ENCODE measurements at regions not wholly inside any gene's neighbourhood (a gene's known extent, or its start where the extent isn't known, plus 50 kb on each side); places are given as distances from the start of the nearest gene placed in this dataset.

DNA sequence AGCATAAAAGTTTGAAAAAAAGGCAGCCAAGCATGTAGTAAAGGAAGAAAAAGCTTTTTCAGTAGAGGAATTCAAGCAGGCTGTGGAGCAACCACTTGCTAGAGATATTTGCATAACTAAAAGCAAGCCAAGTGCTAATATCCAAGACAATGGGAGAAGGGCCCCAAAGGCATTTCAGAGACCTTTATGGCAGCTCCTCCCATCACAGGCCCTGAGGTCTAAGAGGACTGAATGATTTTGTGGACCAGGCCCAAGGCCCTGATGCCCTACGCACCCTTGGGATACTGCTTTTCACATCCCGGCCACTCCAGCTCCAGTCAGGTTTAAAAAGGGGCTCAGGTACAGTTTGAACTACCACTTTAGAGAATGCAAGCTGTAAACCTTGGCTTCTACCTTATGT is 261.7 kb upstream of the SEMA3C start:
- Histone ChIP-seq H3K9me3 (ENCODE audit: insufficient read depth, low read depth, low read length) (no peaks in the 10 kb centered on the region), H3K27me3 (ENCODE audit: insufficient read depth, low read length, poor library complexity, severe bottlenecking) (no peaks in the 10 kb centered on the region), H2AFZ (ENCODE audit: low read length) (no peak overlapping the region), H3K4me2 (ENCODE audit: low read depth, low read length, poor library complexity, severe bottlenecking) (no peak overlapping the region), H3K9me2 (replicated peaks; ENCODE audit: low read depth, low read length) (no peaks in the 10 kb centered on the region), H3K9ac (ENCODE audit: low read depth, low read length, poor library complexity, severe bottlenecking) (no peak overlapping the region), H3K36me3 (ENCODE audit: insufficient read depth, low read length) (no peaks in the 10 kb centered on the region), H3K79me2 (ENCODE audit: insufficient read depth, low read length) (no peaks in the 10 kb centered on the region), H3K4me3 (ENCODE audit: low read length, poor library complexity, severe bottlenecking) (no peak overlapping the region), H3K4me1 (ENCODE audit: insufficient read depth, low read length, poor library complexity, severe bottlenecking) (no peaks in the 10 kb centered on the region), H3F3A (ENCODE audit: low read depth) (no peaks in the 10 kb centered on the region), H4K20me1 (ENCODE audit: insufficient read depth, low read length, poor library complexity, severe bottlenecking) (no peaks in the 10 kb centered on the region)
- TF ChIP-seq EZH2phosphoT487 (IDR thresholded peaks at IDR 0.05; ENCODE audit: borderline replicate concordance) (no peak), CTCF (conservative IDR thresholded peaks at IDR 0.05; ENCODE audit: low read length) (no peak)

- Histone ChIP-seq H3K9me2 (replicated peaks; ENCODE audit: low read depth, low read length) (no peaks in the 10 kb centered on the region), H3K4me2 (ENCODE audit: low read depth, low read length, poor library complexity, severe bottlenecking) (no peak overlapping the region), H4K20me1 (ENCODE audit: insufficient read depth, low read length, poor library complexity, severe bottlenecking) (no peaks in the 10 kb centered on the region), H3K79me2 (ENCODE audit: insufficient read depth, low read length) (no peaks in the 10 kb centered on the region), H3K9me3 (ENCODE audit: insufficient read depth, low read depth, low read length) (no peaks in the 10 kb centered on the region), H3K36me3 (ENCODE audit: insufficient read depth, low read length) (no peaks in the 10 kb centered on the region), H3K4me1 (ENCODE audit: insufficient read depth, low read length, poor library complexity, severe bottlenecking) (no peaks in the 10 kb centered on the region), H2AFZ (ENCODE audit: low read length) (no peak overlapping the region), H3K27me3 (ENCODE audit: insufficient read depth, low read length, poor library complexity, severe bottlenecking) (no peaks in the 10 kb centered on the region), H3K4me3 (ENCODE audit: low read length, poor library complexity, severe bottlenecking) (no peak overlapping the region), H3F3A (ENCODE audit: low read depth) (no peaks in the 10 kb centered on the region), H3K9ac (ENCODE audit: low read depth, low read length, poor library complexity, severe bottlenecking) (no peak overlapping the region)
- TF ChIP-seq EZH2phosphoT487 (IDR thresholded peaks at IDR 0.05; ENCODE audit: borderline replicate concordance) (no peak), CTCF (conservative IDR thresholded peaks at IDR 0.05; ENCODE audit: low read length) (no peak)
Observed at GRCh38 chr7:81175275-81175940, 256.6 kb upstream of the SEMA3C start.

DNA sequence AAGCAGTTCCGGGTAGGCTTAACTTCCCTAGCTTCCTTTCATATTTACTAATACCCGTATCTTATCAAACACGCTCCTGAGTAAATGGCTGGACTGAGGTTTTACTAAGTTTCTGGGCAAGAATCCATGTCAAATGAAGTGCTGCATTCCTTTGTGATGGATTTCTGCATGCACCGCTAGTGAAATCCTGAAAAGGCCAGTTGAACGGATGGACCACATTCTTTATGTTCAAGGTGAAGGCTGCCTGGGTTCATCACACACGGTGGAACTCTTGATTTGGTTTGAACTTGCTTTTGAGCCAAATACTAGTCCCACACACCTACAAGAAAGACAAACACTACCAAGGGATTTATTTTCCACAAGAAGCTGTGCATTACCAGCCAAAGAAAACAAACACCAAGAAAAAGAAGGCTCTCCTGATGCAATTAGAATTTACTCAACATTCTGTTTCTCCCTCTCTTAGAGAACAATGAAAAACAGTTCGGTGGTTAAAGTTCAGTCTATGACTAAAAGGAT is 255.0 kb upstream of the SEMA3C start:
- Histone ChIP-seq H3K4me3 (ENCODE audit: low read length, poor library complexity, severe bottlenecking) (no peak overlapping the region), H3K36me3 (ENCODE audit: insufficient read depth, low read length) (no peaks in the 10 kb centered on the region), H3K9ac (ENCODE audit: low read depth, low read length, poor library complexity, severe bottlenecking) (no peak overlapping the region), H2AFZ (ENCODE audit: low read length) (no peak overlapping the region), H3K4me1 (ENCODE audit: insufficient read depth, low read length, poor library complexity, severe bottlenecking) (no peaks in the 10 kb centered on the region), H3K79me2 (ENCODE audit: insufficient read depth, low read length) (no peaks in the 10 kb centered on the region), H3F3A (ENCODE audit: low read depth) (no peaks in the 10 kb centered on the region), H3K4me2 (ENCODE audit: low read depth, low read length, poor library complexity, severe bottlenecking) (no peak overlapping the region), H3K9me3 (ENCODE audit: insufficient read depth, low read depth, low read length) (no peaks in the 10 kb centered on the region), H3K9me2 (replicated peaks; ENCODE audit: low read depth, low read length) (no peaks in the 10 kb centered on the region), H4K20me1 (ENCODE audit: insufficient read depth, low read length, poor library complexity, severe bottlenecking) (no peaks in the 10 kb centered on the region), H3K27me3 (ENCODE audit: insufficient read depth, low read length, poor library complexity, severe bottlenecking) (no peaks in the 10 kb centered on the region)
- TF ChIP-seq EZH2phosphoT487 (IDR thresholded peaks at IDR 0.05; ENCODE audit: borderline replicate concordance) (no peak), CTCF (conservative IDR thresholded peaks at IDR 0.05; ENCODE audit: low read length) (no peak)
